ENCODE measurements at regions not wholly inside any gene's neighbourhood (a gene's known extent, or its start where the extent isn't known, plus 50 kb on each side); places are given as distances from the start of the nearest gene placed in this dataset.

DNA sequence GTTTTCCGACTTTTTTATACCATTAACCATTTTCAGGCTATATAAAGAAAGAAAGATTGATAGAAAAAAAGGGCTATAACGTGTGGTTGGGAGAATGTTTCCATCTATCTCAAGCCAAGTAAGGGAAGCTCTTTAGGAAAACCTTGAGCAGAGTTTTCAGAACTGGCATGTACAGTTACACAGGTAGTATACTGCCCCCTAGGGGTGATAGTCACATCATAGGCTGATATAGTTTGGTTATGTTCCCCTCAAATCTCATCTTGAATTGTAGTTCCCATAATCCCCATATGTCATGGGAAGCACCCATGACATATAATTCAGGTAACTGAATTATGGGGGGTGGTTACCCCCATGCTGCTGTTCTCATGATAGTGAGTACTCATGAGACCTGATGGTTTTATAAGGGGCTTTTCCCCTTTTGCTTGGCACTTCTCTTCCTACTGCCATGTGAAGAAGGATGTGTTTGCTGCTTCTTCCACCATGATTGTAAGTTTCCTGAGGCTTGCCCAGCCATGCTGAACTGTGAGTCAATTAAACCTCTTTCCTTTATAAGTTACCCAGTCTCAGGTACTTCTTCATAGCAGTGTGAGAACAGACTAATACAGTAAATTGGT is 186.8 kb downstream of the TMA16 start:
- Histone ChIP-seq H3K23ac (ENCODE audit: insufficient read length, low read depth, low read length) (no peak overlapping the region), H3K14ac (ENCODE audit: insufficient read depth, low read length) (no peak overlapping the region), H3K4ac (ENCODE audit: low read depth, low read length) (no peak overlapping the region), H4K5ac (ENCODE audit: insufficient read length, low read depth, low read length) (no peak overlapping the region), H2BK5ac (ENCODE audit: insufficient read length, low read length) (no peak overlapping the region), H2BK15ac (ENCODE audit: low read depth, low read length) (no peak overlapping the region), H2BK12ac (ENCODE audit: insufficient read length, low read depth, low read length) (no peak overlapping the region), H4K91ac (ENCODE audit: insufficient read length, low read depth, low read length) (no peak overlapping the region), H3K27ac (ENCODE audit: insufficient read length, low read depth, low read length) (no peak overlapping the region), H3K9me3 (ENCODE audit: control insufficient read depth, low read depth, low read length) (no peaks in the 10 kb centered on the region), H2AK5ac (ENCODE audit: insufficient read length, low read length) (no peak overlapping the region), H3K27me3 (ENCODE audit: insufficient read depth, low read length) (no peaks in the 10 kb centered on the region), H3K79me1 (ENCODE audit: insufficient read depth, low read depth, low read length, poor library complexity, severe bottlenecking) (no peaks in the 10 kb centered on the region), H3K18ac (ENCODE audit: insufficient read length, low read depth, low read length) (no peak overlapping the region), H4K20me1 (ENCODE audit: control insufficient read depth, insufficient read depth, insufficient read length) (no peaks in the 10 kb centered on the region), H3K9ac (ENCODE audit: extremely low read depth, insufficient read length, low read length) (no peak overlapping the region), H3K56ac (ENCODE audit: insufficient read length, low read depth, low read length) (no peak overlapping the region), H3K79me2 (ENCODE audit: insufficient read depth, low read length) (no peaks in the 10 kb centered on the region), H2BK120ac (ENCODE audit: low read depth, low read length, poor library complexity, severe bottlenecking) (no peak overlapping the region), H2AFZ (ENCODE audit: low read length) (no peak overlapping the region), H3T11ph (ENCODE audit: low read length) (no peak overlapping the region), H3K4me1 (ENCODE audit: insufficient read depth, low read length) (no peaks in the 10 kb centered on the region), H2BK20ac (ENCODE audit: low read depth, low read length, poor library complexity, severe bottlenecking) (no peak overlapping the region), H3K4me2 (ENCODE audit: insufficient read depth, insufficient read length, low read length) (no peak overlapping the region), H4K8ac (replicated peaks; ENCODE audit: insufficient read length, low read depth, low read length) (no peak overlapping the region), H3K23me2 (ENCODE audit: insufficient read length, low read depth, low read length, poor library complexity, severe bottlenecking) (no peaks in the 10 kb centered on the region)
- WGBS (ENCODE audit: extremely low coverage, insufficient read length, low lambda C conversion rate): no CpG with 5 or more reads among the region's 2 CpGs
- Mint-ChIP-seq H3K27me3 (ENCODE audit: low read depth) (no peaks in the 10 kb centered on the region), H3K4me1 (no peaks in the 10 kb centered on the region), H3K36me3 (ENCODE audit: insufficient read depth in 1 of 3, low read depth in 3 of 3) (peaks cover 0 to 13% (median 2%) of the 10 kb centered on the region in 3 experiments; a peak in 3 of 7 replicates), H3K27ac (no peak overlapping the region), H3K9me3 (peaks cover 6 to 8% of the 10 kb centered on the region in 2 experiments; a peak in 4 of 5 replicates), H3K4me3 (no peak overlapping the region)
- TF ChIP-seq, protein P1, sequence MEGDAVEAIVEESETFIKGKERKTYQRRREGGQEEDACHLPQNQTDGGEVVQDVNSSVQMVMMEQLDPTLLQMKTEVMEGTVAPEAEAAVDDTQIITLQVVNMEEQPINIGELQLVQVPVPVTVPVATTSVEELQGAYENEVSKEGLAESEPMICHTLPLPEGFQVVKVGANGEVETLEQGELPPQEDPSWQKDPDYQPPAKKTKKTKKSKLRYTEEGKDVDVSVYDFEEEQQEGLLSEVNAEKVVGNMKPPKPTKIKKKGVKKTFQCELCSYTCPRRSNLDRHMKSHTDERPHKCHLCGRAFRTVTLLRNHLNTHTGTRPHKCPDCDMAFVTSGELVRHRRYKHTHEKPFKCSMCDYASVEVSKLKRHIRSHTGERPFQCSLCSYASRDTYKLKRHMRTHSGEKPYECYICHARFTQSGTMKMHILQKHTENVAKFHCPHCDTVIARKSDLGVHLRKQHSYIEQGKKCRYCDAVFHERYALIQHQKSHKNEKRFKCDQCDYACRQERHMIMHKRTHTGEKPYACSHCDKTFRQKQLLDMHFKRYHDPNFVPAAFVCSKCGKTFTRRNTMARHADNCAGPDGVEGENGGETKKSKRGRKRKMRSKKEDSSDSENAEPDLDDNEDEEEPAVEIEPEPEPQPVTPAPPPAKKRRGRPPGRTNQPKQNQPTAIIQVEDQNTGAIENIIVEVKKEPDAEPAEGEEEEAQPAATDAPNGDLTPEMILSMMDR (conservative IDR thresholded peaks at IDR 0.05): peak; percentile 86
- no peak for DNase-seq
